SU-DHL-6 (cell line): ENCODE measurements at regions not wholly inside any gene's neighbourhood (a gene's known extent, or its start where the extent isn't known, plus 50 kb on each side); places are given as distances from the start of the nearest gene placed in this dataset.
"Not testable (repeated sequence)": the region's sequence is repeated elsewhere in the genome, so short reads cannot be mapped to it uniquely, and the experiment has no call there.

Experiments
- H2AFZ ChIP-seq: fragments of 200-600 bp; sonication (generic); 2 replicates; pipeline ENCODE4 v1.6.1; 2014; ENCODE audit warnings: low read depth, mild to moderate bottlenecking, moderate library complexity, mixed read lengths, antibody characterized with exemption, low read length; ENCODE audit not compliant: severe bottlenecking
- H3F3A ChIP-seq: fragments of 200-600 bp; shearing (Covaris generic); 2 replicates; pipeline ENCODE4 v1.6.0; 2016; ENCODE audit warnings: antibody characterized with exemption, mild to moderate bottlenecking; ENCODE audit not compliant: insufficient read depth
- H3K27ac ChIP-seq: fragments of 200-600 bp; sonication (generic); 2 replicates; pipeline ENCODE4 v1.5.1; 2016; ENCODE audit warnings: low read depth, mild to moderate bottlenecking, low read length, moderate library complexity, mixed read lengths
- H3K27me3 ChIP-seq: fragments of 200-600 bp; sonication (generic), shearing (Covaris generic); 2 replicates; pipeline ENCODE4 v1.6.0; 2014; ENCODE audit warnings: mild to moderate bottlenecking, low read length
- H3K36me3 ChIP-seq: fragments of 200-600 bp; sonication (generic); 2 replicates; pipeline ENCODE4 v1.6.1; 2014; ENCODE audit warnings: mild to moderate bottlenecking, low read length, mixed read lengths
- H3K4me2 ChIP-seq: fragments of 300-600, 200-600 bp; shearing (Covaris generic), sonication (generic); 2 replicates; pipeline ENCODE4 v1.6.0; 2014; ENCODE audit warnings: low read length, low read depth, mild to moderate bottlenecking; ENCODE audit not compliant: poor library complexity, severe bottlenecking
- H3K4me3 ChIP-seq: fragments of 200-600 bp; sonication (generic); 2 replicates; pipeline ENCODE4 v1.5.1; 2014; ENCODE audit warnings: antibody characterized with exemption, low read length, mild to moderate bottlenecking, mixed read lengths; ENCODE audit not compliant: insufficient read depth, poor library complexity, severe bottlenecking
- H3K79me2 ChIP-seq: fragments of 200-600 bp; sonication (generic); 2 replicates; pipeline ENCODE4 v1.6.1; 2014; ENCODE audit warnings: mild to moderate bottlenecking, low read length, moderate library complexity; ENCODE audit not compliant: insufficient read depth
- H3K9ac ChIP-seq: fragments of 200-600 bp; sonication (generic); 2 replicates; pipeline ENCODE4 v1.7.0; 2014; ENCODE audit warnings: mild to moderate bottlenecking, low read length
- H3K9me2 ChIP-seq: fragments of 200-600 bp; sonication (generic); replicated peaks from 2 replicates; pipeline ENCODE4 v1.6.1; 2014; ENCODE audit warnings: low read length; ENCODE audit not compliant: insufficient read depth
- H3K9me3 ChIP-seq: fragments of 200-600 bp; sonication (generic); 2 replicates; pipeline ENCODE4 v1.6.1; 2014; ENCODE audit warnings: low read length, mixed read lengths; ENCODE audit not compliant: insufficient read depth
- H4K20me1 ChIP-seq: fragments of 200-600 bp; sonication (generic); 2 replicates; pipeline ENCODE4 v1.6.1; 2014; ENCODE audit warnings: low read depth, mild to moderate bottlenecking, antibody characterized with exemption, low read length, moderate library complexity, mixed read lengths
- CTCF ChIP-seq: fragments of 200-600 bp; sonication (generic); IDR thresholded peaks from one replicate; pipeline ENCODE4 v1.5.1; 2017; ENCODE audit warnings: antibody characterized with exemption, mild to moderate bottlenecking, low read length, moderate library complexity; ENCODE audit not compliant: insufficient read depth, poor library complexity, severe bottlenecking
- EZH2phosphoT487 ChIP-seq: fragments of 200-600 bp; sonication (generic), shearing (Covaris generic); conservative IDR thresholded peaks from 2 replicates; pipeline ENCODE4 v1.6.1; 2018; ENCODE audit warnings: mild to moderate bottlenecking, antibody characterized with exemption, low read length, moderate library complexity, mixed read lengths

- H3K4me3 ChIP-seq = no peak overlapping the region
- no peak overlapping the region for H3K4me2 ChIP-seq
- H3K79me2 ChIP-seq = no peaks in the 10 kb centered on the region
- no peaks in the 10 kb centered on the region for H3K36me3 ChIP-seq
- no peak for TF ChIP-seq EZH2phosphoT487
- TF ChIP-seq CTCF = no peak
- H3K9me2 ChIP-seq = no peaks in the 10 kb centered on the region
- no peak overlapping the region for H3K27ac ChIP-seq
- H3K27me3 ChIP-seq = no peaks in the 10 kb centered on the region
- no peak overlapping the region for H2AFZ ChIP-seq
- H3K9ac ChIP-seq = no peak overlapping the region
- no peaks in the 10 kb centered on the region for H4K20me1 ChIP-seq
- H3K9me3 ChIP-seq = no peaks in the 10 kb centered on the region
- H3F3A ChIP-seq = no peaks in the 10 kb centered on the region
Observed at GRCh38 chr12:74241341-74241740, 296.3 kb upstream of the ATXN7L3B start.

DNA sequence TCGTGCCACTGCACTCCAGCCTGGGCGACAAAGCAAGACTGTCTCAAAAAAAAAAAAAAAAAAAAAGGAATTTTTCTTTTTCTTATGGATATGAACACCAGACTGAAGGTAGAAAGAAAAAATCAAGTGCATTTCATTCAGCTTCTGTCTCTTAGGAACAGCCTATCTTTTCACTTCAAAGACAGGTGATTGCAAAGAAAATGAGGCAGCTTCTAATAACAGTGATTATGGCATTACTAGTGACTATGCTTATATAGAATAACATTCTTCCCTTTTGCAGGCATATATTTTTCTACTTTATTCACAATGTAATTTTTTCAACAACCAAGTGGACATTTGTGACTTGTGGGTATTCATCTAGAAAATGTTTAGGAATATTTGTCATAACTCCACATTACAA, 295.5 kb upstream of the ATXN7L3B start:
- no peak for TF ChIP-seq CTCF
- TF ChIP-seq EZH2phosphoT487 = no peak
- Histone ChIP-seq H3K9me2 (no peaks in the 10 kb centered on the region), H3K9me3 (no peaks in the 10 kb centered on the region), H2AFZ (no peak overlapping the region), H3K27ac (no peak overlapping the region), H3F3A (no peaks in the 10 kb centered on the region), H3K9ac (no peak overlapping the region), H3K36me3 (no peaks in the 10 kb centered on the region), H3K27me3 (no peaks in the 10 kb centered on the region), H3K79me2 (no peaks in the 10 kb centered on the region), H3K4me3 (no peak overlapping the region), H4K20me1 (no peaks in the 10 kb centered on the region), H3K4me2 (no peak overlapping the region)

DNA sequence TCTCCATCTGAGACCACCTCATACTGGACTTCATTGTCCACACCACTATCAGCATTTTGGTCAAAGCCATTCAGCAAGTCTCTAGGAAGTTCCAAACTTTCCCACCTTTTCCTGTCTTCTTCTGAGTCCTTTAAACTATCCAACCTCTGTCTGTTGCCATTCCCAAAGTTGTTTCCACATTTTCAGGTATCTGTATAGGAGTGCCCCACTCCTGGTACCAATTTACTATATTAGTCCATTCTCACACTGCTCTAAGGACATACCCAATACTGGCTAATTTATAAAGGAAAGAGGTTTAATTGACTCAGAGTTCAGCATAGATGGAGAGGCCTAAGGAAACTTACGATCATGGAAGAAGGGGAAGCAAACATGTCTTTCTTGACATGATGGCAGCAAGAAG, 292.2 kb upstream of the ATXN7L3B start:
- H3K36me3 ChIP-seq = no peaks in the 10 kb centered on the region
- no peak overlapping the region for H3K9ac ChIP-seq
- H3K9me2 ChIP-seq = no peaks in the 10 kb centered on the region
- no peaks in the 10 kb centered on the region for H3K9me3 ChIP-seq
- TF ChIP-seq EZH2phosphoT487 = no peak
- TF ChIP-seq CTCF = no peak
- no peak overlapping the region for H3K4me3 ChIP-seq
- H3K27ac ChIP-seq = no peak overlapping the region
- no peaks in the 10 kb centered on the region for H3K79me2 ChIP-seq
- H3K27me3 ChIP-seq = no peaks in the 10 kb centered on the region
- no peak overlapping the region for H3K4me2 ChIP-seq
- no peak overlapping the region for H2AFZ ChIP-seq
- no peaks in the 10 kb centered on the region for H3F3A ChIP-seq
- H4K20me1 ChIP-seq = no peaks in the 10 kb centered on the region

DNA sequence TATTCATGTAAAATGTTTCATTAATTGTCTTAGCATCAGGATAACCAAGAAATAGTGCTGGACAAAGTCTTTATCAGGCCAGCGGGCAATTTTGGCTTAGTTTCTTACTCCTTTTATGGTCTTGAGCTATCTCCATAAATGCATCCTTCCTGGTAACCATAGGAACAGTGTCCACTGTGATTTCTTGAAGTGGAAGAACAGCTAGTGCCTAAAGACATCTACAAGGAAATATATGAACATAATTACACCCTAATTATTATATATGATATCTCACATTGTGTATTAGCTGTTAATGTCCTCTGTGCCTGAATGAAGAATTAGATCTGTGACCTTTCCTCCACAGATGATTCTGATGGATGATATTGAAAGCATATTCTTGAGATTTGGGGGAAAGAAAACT, 286.7 kb upstream of the ATXN7L3B start:
- no peaks in the 10 kb centered on the region for H4K20me1 ChIP-seq
- TF ChIP-seq CTCF (no peak), EZH2phosphoT487 (no peak)
- H3K36me3 ChIP-seq = no peaks in the 10 kb centered on the region
- no peaks in the 10 kb centered on the region for H3K79me2 ChIP-seq
- no peak overlapping the region for H3K27ac ChIP-seq
- no peak overlapping the region for H2AFZ ChIP-seq
- H3K27me3 ChIP-seq = no peaks in the 10 kb centered on the region
- no peak overlapping the region for H3K4me2 ChIP-seq
- H3K9me2 ChIP-seq = no peaks in the 10 kb centered on the region
- no peak overlapping the region for H3K4me3 ChIP-seq
- H3K9me3 ChIP-seq = no peaks in the 10 kb centered on the region
- no peak overlapping the region for H3K9ac ChIP-seq
- no peaks in the 10 kb centered on the region for H3F3A ChIP-seq

- not testable (repeated sequence) for H2AFZ ChIP-seq, H3K27me3 ChIP-seq, H3K9me2 ChIP-seq, H4K20me1 ChIP-seq, H3K36me3 ChIP-seq, H3K9me3 ChIP-seq, H3K79me2 ChIP-seq, H3F3A ChIP-seq, H3K27ac ChIP-seq, H3K9ac ChIP-seq, H3K4me3 ChIP-seq, H3K4me2 ChIP-seq
Observed at GRCh38 chr12:74253826-74254225, 283.8 kb upstream of the ATXN7L3B start.
